ENCODE measurements at regions not wholly inside any gene's neighbourhood (a gene's known extent, or its start where the extent isn't known, plus 50 kb on each side); places are given as distances from the start of the nearest gene placed in this dataset.

- TF ChIP-seq CTCF (IDR thresholded peaks at IDR 0.05) = no peak
- no peak for TF ChIP-seq POLR2A (IDR thresholded peaks at IDR 0.05)
- no peak for TF ChIP-seq POLR2AphosphoS5 (IDR thresholded peaks at IDR 0.05)
- no peak for TF ChIP-seq EP300 (IDR thresholded peaks at IDR 0.05)
Measured at GRCh38 chr14:65832431-65833266, 420.1 kb downstream of the FUT8 start.
